Thoracic aorta (tissue), 2 donors: ENCODE measurements at regions not wholly inside any gene's neighbourhood (a gene's known extent, or its start where the extent isn't known, plus 50 kb on each side); places are given as distances from the start of the nearest gene placed in this dataset.

Experiments used
- ATAC-seq: fragments of 150-250 bp; one replicate; pipeline ENCODE4 v1.8.0; 2017; ENCODE audit warnings: low read depth; ENCODE audit not compliant: insufficient number of reproducible peaks, low FRiP score
- DNase-seq: peaks from one replicate; pipeline ENCODE4 v3.0.0-alpha.2; 2020; ENCODE audit warnings: low spot score
- H3K27ac ChIP-seq, 2 donors: fragments of 200-600 bp; sonication (generic); 1 replicate in 1 of 2; 2 replicates in 1 of 2; pipeline ENCODE4 v1.5.1; 2016; ENCODE audit warnings: mild to moderate bottlenecking in 2 of 2, moderate library complexity in 2 of 2
- H3K27me3 ChIP-seq: fragments of 200-600 bp; sonication (generic); replicated peaks from 2 replicates; pipeline ENCODE4 v1.6.0; 2016; ENCODE audit warnings: mild to moderate bottlenecking; ENCODE audit not compliant: insufficient read depth
- H3K36me3 ChIP-seq: fragments of 200-600 bp; sonication (generic); one replicate; pipeline ENCODE4 v1.5.1; 2016
- H3K4me1 ChIP-seq, 2 donors: fragments of 200-600 bp; sonication (generic); 1 replicate in 1 of 2; 2 replicates in 1 of 2; pipeline versions ENCODE4 v1.5.1 to v1.6.0; 2016; ENCODE audit warnings: low read depth in 2 of 2, mild to moderate bottlenecking in 1 of 2; ENCODE audit not compliant: control insufficient read depth in 1 of 2
- H3K4me3 ChIP-seq: fragments of 200-600 bp; sonication (generic); 2 replicates; pipeline ENCODE4 v1.5.1; 2016; ENCODE audit warnings: mild to moderate bottlenecking
- H3K9me3 ChIP-seq: fragments of 200-600 bp; sonication (generic); 2 replicates; pipeline ENCODE4 v1.5.1; 2016
- CTCF ChIP-seq: fragments of 200-600 bp; sonication (generic); IDR thresholded peaks from one replicate; pipeline ENCODE4 v1.5.1; 2019; ENCODE audit warnings: antibody characterized with exemption

GRCh38 chr4:66911880-66912279 is 633.4 kb downstream of the CENPC start:
- H3K4me3 ChIP-seq: no peak overlapping the region
- H3K27me3 ChIP-seq: no peaks in the 10 kb centered on the region
- ATAC-seq: no peak
- no peak for DNase-seq
- TF ChIP-seq CTCF: no peak
- no peaks in the 10 kb centered on the region for H3K9me3 ChIP-seq
- no peaks in the 10 kb centered on the region for H3K36me3 ChIP-seq
- H3K4me1 ChIP-seq: peaks cover 0 to 3% of the 10 kb centered on the region in 2 donors
- H3K27ac ChIP-seq: no peak overlapping the region

GRCh38 chr4:66906314-66906713 is 639.0 kb downstream of the CENPC start:
- H3K4me1 ChIP-seq: no peaks in the 10 kb centered on the region
- no peak overlapping the region for H3K4me3 ChIP-seq
- no peaks in the 10 kb centered on the region for H3K36me3 ChIP-seq
- no peak for DNase-seq
- no peak overlapping the region for H3K27ac ChIP-seq
- no peaks in the 10 kb centered on the region for H3K9me3 ChIP-seq
- ATAC-seq: no peak
- no peak for TF ChIP-seq CTCF
- H3K27me3 ChIP-seq: no peaks in the 10 kb centered on the region

GRCh38 chr4:66899422-66900065 is 645.8 kb downstream of the CENPC start:
- Histone ChIP-seq H3K36me3 (no peaks in the 10 kb centered on the region), H3K27ac (no peak overlapping the region), H3K4me1 (no peaks in the 10 kb centered on the region), H3K9me3 (no peaks in the 10 kb centered on the region), H3K27me3 (no peaks in the 10 kb centered on the region), H3K4me3 (no peak overlapping the region)
- TF ChIP-seq CTCF: no peak
- ATAC-seq (no peak), DNase-seq (no peak)

- no peak overlapping the region for H3K27ac ChIP-seq
- ATAC-seq (no peak), DNase-seq (no peak)
- no peak overlapping the region for H3K4me3 ChIP-seq
- H3K9me3 ChIP-seq: no peaks in the 10 kb centered on the region
- H3K27me3 ChIP-seq: no peaks in the 10 kb centered on the region
- H3K36me3 ChIP-seq: no peaks in the 10 kb centered on the region
- H3K4me1 ChIP-seq: no peaks in the 10 kb centered on the region
- no peak for TF ChIP-seq CTCF
Observed at GRCh38 chr4:66893807-66894206, 651.5 kb downstream of the CENPC start.

- no peak for DNase-seq
- Histone ChIP-seq H3K4me3 (no peak overlapping the region), H3K36me3 (no peaks in the 10 kb centered on the region), H3K9me3 (no peaks in the 10 kb centered on the region), H3K4me1 (no peaks in the 10 kb centered on the region), H3K27me3 (no peaks in the 10 kb centered on the region), H3K27ac (no peak overlapping the region)
- no peak for TF ChIP-seq CTCF
- ATAC-seq: no peak
Observed at GRCh38 chr4:66887061-66887460, 658.2 kb downstream of the CENPC start.
